Prostate gland (tissue), 2 donors: ENCODE measurements at regions not wholly inside any gene's neighbourhood (a gene's known extent, or its start where the extent isn't known, plus 50 kb on each side); places are given as distances from the start of the nearest gene placed in this dataset.

Experiments used
- CTCF ChIP-seq, 4 experiments: fragments of 200-600 bp in 2 of 4; fragments of 450-650 bp in 2 of 4; sonication (generic) in 2 of 4; IDR thresholded peaks; 1 replicate in 3 of 4; 2 replicates in 1 of 4; pipeline ENCODE4 v1.5.1; 2016 to 2019; ENCODE audit warnings: antibody characterized with exemption in 4 of 4, mild to moderate bottlenecking in 2 of 4, moderate library complexity in 2 of 4
- POLR2AphosphoS5 ChIP-seq: sonication (generic); formaldehyde crosslinking; IDR thresholded peaks from one replicate; pipeline ENCODE4 v1.6.1; 2017; ENCODE audit warnings: antibody characterized with exemption

- TF ChIP-seq CTCF (IDR thresholded peaks at IDR 0.05) (no peak), POLR2AphosphoS5 (no peak)
Observed at GRCh38 chr21:35164971-35165483, 115.9 kb upstream of the RUNX1 start.
